DMS153 (cell line): ENCODE measurements at regions not wholly inside any gene's neighbourhood (a gene's known extent, or its start where the extent isn't known, plus 50 kb on each side); places are given as distances from the start of the nearest gene placed in this dataset.
"Not testable (repeated sequence)": the region's sequence is repeated elsewhere in the genome, so short reads cannot be mapped to it uniquely, and the experiment has no call there.

Experiments
- DNase-seq: peaks from one replicate; lab custom pipeline; 2025; lab: John Stamatoyannopoulos, UW

DNA sequence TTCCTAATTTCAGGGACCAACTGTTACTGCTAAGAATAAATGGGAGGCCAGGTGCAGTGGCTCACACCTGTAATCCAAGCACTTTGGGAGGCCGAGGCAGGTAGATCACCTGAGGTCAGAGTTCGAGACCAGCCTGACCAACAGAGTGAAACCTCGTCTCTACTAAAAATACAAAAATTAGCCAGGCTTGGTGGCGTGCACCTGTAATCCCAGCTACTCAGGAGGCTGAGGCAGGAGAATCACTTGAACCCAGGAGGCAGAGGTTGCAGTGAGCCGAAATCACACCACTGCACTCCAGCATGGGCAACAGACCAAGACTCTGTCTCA lies 95.6 kb upstream of the CHD2 start:
- not testable (repeated sequence) for DNase-seq

DNA sequence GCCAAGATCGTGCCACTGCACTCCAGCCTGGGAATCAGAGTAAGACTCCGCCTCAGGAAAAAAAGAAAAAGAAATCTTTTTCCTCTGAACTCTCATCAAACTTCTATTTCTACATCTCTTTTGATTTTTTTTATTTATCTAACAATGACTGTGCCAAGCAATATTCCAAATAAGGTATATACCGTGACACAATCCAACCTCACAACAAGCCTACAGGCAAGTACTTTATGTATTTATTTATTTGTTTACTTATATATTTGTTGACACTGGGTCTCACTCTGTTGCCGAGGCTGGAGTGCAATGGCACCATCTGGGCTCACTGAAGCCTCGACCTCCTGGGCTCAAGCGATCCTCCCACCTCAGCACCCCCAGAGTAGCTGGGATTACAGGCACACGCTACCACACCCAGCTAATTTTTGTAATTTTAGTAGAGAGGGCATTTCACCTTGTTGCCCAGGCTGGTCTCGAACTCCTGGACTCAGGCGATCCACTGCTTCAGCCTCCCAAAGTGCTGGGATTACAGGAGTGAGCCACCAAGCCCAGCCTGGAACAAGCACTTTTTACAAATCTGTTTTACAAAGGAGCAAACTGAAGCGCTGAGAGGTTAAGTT lies 94.9 kb upstream of the CHD2 start:
- DNase-seq = no peak

DNA sequence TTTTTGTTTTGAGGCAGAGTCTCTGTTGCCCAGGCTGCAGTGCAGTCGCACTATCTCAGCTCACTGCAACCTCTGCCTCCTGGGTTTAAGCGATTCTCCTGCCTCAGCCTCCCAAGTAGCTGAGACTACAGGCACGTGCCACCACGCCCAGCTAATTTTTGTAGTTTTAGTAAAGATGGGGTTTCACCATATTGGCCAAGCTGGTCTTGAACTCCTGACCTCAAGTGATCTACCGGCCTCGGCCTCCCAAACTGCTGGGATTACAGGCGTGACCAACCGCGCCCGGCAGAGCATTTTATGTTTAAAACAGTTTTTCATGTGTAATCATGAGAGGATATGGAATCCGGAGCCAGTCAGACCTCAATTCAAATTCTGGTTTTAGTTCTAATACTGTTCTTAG lies 94.0 kb upstream of the CHD2 start:
- DNase-seq = not testable (repeated sequence)

DNA sequence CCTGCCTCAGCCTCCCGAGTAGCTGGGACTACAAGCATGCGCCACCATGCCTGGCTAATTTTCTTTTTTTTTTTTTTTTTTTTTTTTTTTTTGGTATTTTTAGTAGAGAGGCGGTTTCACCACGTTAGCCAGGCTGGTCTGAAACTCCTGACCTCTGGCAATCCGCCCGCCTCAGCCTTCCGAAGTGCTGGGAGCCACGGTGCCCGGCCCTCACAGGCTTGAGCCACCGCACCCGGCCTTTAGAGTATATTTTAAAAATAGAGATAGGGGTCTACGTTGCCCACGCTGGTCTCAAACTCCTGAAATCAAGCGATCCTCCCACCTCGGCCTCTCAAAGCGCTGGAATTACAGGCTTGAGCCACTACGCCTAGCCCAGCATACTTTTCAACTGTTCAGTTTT lies 93.4 kb upstream of the CHD2 start:
- DNase-seq = no peak

DNA sequence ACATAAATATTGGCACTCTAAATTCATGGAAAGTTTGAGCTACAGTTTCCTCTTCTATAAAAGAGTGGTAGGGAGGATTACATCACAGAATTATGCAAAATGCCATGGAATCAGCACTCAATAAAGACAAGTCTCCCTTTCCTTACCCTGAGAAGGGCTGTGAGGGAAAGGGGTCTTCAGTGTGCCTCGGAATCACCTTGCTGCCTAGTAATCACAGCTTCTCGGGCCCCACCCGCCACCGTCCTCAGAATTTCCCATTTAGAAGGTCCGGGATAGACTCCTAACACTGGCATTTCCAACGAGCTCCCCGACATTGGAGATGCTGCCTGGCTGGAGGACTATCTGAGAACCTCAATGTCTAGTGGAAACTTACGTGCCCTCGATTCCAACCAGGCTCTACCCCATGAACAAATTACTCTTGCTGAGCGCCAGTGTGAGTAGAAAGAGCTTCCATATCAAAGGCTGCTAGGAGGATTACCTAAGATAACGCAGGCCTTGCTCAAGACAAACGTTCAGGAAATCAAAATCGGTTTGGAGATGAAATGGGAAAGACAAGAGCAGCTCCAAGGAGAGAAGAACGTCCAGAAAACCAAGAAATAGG lies 92.1 kb upstream of the CHD2 start:
- no peak for DNase-seq

DNA sequence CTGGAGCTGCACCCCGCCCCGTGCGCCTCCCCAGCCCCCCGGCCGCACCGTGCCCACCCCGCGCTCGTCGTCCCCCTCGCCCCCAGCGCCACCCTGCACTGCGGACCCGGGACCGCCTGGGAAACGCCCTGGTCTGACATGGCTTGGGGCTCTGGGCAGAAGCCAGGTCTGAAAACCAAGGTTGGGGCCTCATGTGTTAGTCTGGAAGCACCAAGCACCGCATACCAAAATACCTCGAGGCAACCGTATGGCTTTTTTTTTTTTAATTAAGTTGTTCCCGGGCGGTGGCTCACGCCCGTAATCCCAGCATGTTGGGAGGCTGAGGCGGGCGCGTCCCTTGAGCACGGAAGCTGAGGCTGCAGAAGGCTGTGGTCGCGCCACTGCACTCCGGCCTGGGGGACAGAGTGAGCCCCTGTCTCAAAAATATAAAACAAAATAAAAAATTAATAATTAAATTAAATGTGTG lies 91.5 kb upstream of the CHD2 start:
- DNase-seq = no peak

DNA sequence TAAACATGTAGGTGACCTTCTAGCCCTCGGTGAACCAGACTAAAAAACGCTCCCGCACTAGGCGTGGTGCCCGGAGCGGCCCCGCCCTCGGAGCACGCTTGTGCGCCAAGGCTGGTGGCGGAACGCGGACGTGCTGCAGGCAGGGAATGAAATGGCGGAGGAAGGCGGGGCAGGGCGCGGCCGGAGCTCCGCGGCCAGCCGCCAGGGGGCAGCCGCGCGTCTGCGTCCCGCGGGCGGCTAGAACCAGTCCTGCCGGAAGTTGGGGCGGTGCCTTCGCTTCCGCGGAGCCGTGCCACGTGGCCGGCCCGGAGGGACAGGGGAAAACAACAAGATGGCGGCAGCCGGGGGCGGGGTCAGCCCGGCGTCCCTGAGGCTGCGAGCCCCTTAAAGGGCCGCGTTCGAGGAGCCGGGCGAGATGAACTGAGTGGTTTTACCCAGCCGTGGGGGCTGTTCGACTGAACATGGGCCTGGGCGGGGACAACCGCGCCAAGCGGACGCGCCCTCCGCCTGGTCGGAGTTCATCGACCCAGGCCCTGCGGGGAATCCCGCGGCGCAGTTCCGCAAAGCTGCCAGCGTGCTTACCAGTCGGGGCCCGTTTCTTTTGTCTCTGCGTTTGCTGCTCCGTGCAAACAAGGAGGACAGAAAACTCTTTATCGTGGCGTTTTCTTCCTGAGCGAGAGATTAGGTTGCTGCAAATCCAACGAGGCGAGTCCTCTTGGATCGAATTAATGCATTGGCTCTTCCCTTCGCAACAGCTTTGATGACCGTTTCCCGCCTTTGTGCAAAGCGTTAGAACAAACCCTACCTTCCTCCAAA lies 90.9 kb upstream of the CHD2 start:
- DNase-seq = peak; percentile 88

DNA sequence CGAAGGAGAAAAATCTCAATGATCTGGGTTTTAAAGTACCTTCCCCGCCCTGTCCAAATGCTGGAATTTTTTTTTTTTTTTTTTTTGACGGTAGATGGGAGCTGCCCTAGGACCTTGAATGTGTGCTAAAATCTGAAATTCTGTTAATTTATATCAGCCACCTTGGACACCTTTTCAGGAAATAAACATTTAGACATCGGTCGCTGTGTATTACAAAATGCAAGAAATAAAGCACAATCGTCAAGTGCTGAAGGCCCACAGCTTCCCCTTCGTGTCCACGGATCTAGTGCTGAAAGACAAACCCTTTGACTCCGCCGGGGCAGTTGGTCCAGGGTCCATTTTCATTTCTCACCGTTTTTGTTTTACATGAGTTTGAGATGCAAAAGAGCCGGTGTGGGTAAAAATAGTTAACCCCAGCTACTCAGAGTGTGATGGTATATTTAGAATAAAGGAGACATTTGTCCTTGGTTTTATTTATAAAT lies 90.2 kb upstream of the CHD2 start:
- no peak for DNase-seq

DNA sequence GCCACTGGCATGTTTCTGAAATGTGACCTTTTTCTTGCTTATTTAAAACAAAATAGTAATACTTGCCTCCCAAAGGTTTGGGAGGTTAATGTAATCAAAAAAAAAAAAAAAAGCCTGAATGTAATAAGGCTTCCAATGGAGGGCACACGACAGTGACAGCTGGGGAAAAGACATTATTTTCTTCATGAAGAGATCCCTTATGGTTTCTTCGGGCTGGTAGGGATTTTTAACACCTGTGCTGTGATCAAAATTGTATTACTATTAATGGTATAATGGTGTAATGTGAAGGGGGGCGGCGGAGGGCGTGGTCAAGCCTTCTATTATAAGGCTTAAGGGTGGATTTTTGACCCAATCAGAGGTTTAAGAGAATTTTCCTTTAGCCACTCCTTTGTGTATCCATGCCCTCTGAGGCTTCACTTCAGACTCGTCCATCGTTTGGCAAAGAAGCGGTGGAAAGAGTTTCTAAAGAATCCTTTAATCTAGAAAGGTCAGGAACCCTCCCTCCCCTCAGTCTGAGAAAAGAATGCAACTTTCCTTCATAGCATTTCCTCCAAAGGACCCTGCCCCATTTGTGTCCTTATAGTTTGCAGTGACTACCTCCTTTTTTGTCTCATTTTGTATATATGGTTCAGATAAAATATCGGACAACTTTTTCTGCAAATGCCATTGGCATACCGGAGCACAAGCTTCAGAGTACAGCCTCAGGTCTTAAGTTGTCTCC lies 89.5 kb upstream of the CHD2 start:
- peak; percentile 65 for DNase-seq

DNA sequence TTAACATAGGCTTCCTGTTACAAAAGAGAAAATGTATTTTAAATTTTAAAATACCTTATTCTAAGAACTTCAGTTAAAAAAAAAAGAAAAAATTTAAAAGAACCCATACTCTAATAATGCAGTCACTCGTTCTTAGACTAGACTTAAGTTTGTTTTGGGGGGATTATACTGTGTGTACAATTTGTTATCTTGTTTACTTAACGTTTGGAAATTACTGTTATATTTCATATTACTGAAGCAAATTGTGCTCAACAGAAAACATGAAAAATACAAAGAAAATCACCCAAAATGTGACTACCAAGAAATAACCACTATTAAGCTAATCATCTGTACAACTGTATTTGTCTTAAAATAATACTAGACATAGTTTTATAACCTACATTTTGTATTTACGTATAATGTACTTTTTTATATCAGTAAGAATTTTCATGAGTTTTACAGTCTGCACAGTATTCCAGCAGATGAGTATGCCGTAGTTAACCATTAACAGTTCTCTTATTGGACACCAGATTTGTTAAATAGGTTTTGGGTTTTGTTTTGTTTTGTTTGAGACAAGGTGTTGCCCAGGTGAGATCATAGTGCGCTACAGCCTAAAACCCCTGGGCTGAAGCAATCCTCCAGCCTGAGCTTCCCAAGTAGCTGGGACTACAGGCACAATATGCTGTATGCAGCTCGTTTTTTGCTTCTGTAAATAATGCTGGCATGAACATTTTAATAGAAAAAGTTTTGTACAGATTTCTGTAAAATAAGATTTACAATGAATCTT lies 88.8 kb upstream of the CHD2 start:
- DNase-seq = peak; percentile 29

DNA sequence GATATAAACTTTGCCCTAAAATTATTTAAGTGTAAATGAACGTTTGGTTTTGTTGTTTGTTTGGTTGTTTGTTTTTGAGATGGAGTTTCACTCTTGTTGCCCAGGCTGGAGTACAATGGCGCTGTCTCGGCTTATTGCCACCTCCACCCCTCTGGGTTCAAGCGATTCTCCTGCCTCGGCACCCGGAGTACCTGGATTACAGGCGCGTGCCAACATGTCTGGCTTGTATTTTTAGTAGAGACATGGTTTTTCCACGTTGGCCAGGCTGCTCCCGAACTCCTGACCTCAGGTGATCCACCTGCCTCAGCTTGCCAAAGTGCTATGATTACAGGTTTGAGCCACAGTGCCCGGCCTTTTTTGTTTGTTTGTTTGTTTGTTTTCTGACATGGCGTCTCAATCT lies 87.9 kb upstream of the CHD2 start:
- DNase-seq = no peak

DNA sequence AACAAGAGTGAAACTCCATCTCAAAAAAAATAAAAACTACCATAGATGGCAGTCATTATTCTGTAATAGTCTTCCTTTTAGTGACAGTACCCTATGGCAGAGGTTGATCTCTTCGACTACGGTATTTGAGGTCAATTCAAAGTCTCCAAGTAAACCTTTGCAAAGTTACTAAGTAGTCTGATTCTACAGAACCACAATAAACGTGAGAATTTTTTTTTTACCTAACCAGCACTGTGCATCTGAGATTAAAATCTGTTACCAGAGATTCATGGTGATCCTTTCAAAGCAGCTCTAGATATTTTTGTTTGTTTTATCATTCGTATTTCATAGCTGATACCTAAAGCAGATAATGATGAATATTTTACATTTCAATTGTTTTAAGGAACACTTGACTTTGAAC lies 86.6 kb upstream of the CHD2 start:
- no peak for DNase-seq

DNA sequence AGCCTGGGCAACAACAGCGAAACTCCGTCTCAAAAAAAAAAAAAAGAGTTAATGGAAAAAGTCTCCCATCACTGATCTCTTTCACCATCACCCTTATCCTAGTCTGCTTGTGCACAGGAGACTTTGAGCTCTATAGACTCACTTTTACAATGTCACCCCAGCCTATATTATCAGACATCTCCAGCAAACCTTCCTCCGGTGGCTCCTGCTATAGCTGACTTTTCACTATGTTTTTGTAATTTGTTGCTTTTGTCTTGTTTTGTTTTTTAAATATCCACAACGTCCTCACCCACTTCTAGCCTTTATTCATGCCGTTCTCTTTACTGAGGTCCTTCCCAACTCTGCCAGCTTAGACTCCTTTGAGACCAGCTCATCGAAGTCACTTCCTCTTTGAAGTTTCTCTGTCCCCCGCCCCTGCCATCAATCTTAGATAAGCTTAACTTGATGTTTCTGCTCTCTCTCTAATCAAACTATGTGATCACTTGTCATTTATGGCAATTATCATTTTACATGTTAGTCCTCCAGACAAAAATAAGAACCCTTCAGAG lies 82.7 kb upstream of the CHD2 start:
- no peak for DNase-seq

DNA sequence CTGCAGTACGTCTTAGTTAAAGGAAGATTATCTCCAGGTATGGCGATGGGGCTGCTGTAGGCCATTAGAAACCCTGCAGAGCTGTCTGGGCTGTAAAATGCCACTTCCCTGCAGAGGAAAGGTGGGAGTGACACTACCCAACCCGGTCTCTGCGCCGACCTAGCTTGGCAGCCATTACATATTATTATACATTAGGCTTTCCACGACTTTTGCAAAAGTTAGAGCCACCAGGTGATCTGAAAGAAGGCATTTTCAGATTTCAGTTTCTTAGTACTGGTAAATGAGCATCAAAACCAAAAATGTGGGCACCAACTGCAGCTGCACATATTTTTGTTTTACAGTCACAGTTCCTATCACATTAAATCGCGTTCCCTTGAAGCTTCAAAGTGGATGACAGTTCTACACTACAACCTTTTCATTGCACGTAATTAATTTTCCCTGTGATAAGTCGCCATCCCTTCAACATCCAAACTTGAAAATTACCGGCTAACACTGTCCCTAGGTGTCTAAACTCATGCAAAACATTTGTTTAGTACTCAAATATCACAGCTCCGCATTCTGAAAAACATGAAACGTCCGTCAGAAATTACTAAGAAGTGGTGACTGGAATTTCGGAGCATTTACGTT lies 81.4 kb upstream of the CHD2 start:
- no peak for DNase-seq

DNA sequence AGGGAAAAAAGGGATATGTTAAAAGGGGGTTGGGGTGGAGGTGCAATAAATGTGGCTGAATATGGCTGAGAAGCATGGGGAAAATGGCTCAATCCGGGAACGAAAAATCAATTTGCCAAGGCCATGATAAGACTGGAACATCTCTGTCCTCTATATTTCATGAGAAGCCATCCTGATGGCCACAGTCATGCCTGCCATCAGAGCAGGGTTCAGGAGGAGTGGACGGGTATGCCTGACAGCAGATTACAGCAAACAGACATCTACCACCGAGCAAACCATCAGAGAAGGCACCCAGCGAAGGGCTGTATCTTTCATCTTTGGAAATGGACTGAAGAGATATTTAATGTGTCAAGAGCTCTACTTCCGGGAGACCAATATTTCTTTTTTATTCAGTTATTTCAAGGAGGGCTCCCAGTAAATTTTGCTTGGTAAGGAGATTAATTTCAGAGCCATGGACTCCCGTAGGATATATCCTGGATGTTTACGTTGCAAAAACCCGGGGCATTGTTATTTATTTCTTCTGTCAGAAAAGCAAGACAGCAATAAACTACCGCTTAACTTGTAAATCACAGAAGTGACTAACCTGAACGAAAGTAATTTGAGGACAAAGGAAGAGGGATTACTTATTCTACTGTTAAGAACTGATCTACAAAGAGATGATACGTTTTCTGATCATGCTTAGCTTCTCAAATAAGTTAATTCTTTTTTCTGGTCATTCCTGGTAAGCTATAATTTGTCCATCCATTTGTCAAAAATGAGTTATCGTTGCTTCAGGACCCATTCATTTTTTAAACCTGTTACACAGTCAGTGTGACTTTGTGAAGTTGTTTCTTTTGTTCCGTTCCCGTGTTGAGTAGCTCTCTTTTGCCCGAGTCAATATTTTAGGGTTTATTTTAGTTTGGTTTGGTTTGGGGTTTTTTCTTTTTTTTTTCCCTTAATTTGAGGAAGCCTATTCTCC lies 80.6 kb upstream of the CHD2 start:
- no peak for DNase-seq

DNA sequence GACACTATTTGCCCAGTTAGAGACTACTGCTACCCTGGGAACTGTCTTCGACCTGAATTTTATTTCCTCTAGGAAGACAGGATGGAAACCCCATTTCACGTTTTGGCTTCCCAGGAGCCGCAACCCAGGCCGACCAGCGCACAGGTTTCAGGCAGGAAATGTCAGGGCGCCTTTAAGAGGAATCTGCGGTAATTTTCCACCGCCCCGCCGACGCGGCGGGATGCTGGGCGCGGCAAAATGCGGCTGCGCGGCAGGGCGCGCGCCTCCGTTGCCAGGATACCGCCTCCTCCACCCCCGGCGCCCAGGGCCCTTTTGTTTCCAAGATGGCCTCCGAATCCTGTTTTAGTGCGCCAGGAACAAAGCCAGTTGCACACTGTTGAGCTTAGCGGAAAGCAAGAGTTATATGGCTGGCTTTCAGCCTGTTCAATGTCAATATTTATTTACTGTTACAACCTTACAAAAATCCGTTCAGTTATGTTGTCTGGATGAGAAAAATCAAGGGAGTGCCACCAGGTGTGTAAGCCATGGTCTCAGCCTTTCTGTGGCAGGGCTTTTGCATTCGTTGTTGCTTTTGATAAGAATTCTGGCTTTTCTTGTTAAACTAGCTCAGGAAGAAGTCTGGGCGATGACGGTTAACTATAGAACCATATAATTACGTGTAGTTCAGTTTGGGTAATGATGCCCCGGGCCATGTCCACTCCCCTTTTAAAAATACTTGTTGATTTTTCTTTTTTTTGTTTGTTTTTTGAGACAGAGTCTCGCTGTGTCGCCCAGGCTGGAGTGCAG lies 79.7 kb upstream of the CHD2 start:
- DNase-seq = peak; percentile 91

DNA sequence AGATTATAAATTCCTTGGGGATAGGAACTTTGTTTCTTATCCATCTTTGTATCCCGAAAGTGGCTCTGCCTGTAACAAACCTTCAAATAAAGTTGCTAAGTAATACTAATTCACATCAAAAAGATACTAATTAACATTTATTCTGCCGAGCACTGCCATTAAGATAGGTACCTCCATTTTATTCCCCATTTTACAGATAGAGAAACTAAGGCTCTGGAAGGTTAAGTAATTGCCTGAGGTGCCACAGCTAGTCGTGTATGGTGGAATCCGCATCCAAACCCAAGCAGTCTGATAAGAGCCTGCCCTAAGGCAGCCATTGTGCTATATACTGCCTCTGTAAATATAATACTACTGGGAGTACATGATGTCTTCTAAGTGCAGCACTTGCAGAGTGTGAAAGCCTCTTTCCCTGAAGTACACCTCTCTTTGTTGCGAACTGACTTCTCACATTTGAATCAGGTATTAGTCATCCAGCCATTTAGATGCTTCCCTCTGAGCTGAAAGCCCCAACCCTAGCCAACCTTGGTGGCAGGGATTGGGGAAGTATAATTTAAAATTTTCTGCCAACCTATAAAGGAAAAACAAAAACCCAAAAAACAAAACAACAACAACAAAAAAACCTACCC lies 78.5 kb upstream of the CHD2 start:
- DNase-seq = no peak
